ENCODE measurements at regions not wholly inside any gene's neighbourhood (a gene's known extent, or its start where the extent isn't known, plus 50 kb on each side); places are given as distances from the start of the nearest gene placed in this dataset.

DNA sequence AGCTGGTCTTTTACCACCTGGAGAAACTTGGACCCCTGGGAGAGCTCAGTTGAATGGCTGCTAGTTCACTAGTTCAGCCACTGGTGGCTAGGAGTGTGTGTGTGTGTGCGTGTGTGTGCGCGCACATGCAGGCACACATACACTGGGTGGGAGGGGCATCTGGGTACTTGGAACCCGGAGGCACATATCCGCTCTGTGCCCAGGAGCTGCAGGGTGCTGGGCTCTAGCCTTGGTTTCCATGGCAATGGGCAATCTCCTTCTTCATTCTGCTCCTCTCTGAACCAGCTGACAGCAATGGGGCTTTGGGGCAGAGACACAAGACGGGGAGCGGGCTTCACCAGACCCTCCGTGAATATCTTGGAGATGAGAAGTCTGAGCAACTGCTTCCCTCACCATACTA is 87.1 kb upstream of the DISP3 start:
- no peak for DNase-seq (ENCODE audit: extremely low spot score)
- POLR2A ChIA-PET, result no interaction called here
- CTCF ChIA-PET, result interaction anchor here (1.8 kb wide), 1 partner anchor 27 kb away, joined by 3 read pairs; no protein-coding TSS in a partner anchor
- TF ChIP-seq, protein P1, sequence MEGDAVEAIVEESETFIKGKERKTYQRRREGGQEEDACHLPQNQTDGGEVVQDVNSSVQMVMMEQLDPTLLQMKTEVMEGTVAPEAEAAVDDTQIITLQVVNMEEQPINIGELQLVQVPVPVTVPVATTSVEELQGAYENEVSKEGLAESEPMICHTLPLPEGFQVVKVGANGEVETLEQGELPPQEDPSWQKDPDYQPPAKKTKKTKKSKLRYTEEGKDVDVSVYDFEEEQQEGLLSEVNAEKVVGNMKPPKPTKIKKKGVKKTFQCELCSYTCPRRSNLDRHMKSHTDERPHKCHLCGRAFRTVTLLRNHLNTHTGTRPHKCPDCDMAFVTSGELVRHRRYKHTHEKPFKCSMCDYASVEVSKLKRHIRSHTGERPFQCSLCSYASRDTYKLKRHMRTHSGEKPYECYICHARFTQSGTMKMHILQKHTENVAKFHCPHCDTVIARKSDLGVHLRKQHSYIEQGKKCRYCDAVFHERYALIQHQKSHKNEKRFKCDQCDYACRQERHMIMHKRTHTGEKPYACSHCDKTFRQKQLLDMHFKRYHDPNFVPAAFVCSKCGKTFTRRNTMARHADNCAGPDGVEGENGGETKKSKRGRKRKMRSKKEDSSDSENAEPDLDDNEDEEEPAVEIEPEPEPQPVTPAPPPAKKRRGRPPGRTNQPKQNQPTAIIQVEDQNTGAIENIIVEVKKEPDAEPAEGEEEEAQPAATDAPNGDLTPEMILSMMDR (IDR thresholded peaks at IDR 0.05; ENCODE audit: control extremely low read depth, extremely low read depth, low read depth, missing control alignments), result no peak

DNA sequence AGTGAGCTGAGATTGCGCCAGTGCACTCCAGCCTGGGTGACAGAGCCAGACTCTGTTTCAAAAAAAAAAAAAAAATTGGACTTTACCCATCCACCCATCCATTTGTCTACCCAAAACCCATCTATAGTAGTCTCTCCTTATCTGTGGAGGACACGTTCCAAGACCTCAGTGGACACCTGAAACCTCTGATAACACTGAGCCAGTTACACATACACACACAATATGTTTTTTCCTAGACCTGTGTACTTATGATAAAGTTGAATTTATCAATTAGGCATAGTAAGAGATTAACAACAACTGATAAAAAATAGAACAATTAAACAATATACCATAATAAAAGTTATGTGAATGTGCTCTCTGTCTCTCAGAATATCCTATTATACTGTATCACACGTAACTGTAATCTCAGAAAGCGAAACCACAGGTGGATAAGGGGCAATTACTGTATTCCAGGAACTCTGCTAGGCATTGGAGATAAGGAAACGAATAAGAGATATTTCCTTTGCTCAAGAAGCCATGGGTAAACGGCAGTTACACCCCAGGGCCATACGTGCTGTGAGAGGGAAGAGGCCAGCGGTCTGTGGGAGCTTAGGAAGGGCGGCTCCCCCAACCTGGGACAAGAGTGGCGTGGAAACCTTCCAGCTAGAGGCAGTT is 84.2 kb upstream of the DISP3 start:
- TF ChIP-seq, protein P1 (IDR thresholded peaks at IDR 0.05; ENCODE audit: control extremely low read depth, extremely low read depth, low read depth, missing control alignments), result no peak
- ChIA-PET POLR2A (no interaction called here), CTCF (no interaction called here)
- DNase-seq (ENCODE audit: extremely low spot score), result no peak

DNA sequence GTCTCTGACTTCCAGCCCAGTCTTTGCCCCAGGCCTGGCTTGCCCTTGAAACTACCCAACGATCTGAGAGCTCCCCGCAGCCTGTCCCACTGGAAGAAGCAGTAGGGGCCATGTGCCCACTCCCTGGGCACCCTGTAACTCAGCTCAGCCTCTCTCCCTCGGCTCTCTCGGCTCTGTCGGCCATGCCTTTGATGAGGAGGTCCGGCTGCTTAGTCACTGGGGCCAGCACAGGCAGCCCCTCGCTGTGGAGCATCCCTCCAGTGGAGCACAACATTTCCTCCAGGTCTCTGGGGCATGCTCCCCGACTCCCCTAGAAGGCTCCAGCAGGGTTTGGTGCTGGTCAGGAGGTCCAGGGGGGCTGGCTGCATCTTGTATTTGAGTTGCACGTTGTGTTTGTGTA is 83.3 kb upstream of the DISP3 start:
- ChIA-PET CTCF (no interaction called here), POLR2A (no interaction called here)
- TF ChIP-seq, protein P1 (IDR thresholded peaks at IDR 0.05; ENCODE audit: control extremely low read depth, extremely low read depth, low read depth, missing control alignments), result no peak
- DNase-seq (ENCODE audit: extremely low spot score), result no peak

DNA sequence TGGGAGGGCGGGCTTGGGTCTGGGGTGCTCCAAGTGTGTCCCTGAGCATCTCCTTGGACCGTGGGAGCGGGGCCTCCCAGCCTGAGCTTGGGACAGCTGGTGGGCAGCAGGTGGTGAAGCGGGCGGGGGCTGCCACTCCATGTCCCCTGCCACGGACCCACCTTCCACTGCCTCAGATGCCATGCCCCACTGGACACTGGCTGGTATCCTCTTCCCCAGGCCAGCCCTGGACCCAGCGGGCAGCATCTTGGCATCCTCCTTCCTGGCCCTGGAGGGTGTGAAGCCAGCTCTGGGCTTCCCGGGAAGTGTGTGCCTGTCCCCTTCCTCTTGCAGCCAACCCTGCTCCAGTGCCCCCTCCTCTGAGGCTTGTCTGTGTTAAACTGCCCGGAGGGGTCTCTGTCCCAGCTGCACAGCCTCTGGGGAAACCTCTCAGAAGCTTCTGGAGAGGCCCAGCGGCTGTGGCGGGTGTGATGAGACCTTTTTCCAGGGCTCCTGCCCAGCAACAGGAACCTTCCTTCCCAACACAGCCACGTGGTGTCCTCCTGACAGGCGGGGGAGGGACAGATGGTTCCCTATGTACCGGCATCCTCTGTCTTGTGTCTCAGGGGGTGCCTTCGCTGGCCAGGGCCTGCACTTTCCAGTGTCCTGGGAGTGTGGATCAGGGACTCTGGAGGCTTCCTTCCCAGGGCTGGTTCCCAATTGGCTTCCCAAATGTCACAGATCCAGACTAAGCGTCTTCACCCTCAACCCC is 81.6 kb upstream of the DISP3 start:
- DNase-seq (ENCODE audit: extremely low spot score), result no peak
- CTCF ChIA-PET, result no interaction called here
- POLR2A ChIA-PET, result no interaction called here
- TF ChIP-seq, protein P1 (IDR thresholded peaks at IDR 0.05; ENCODE audit: control extremely low read depth, extremely low read depth, low read depth, missing control alignments), result no peak

DNA sequence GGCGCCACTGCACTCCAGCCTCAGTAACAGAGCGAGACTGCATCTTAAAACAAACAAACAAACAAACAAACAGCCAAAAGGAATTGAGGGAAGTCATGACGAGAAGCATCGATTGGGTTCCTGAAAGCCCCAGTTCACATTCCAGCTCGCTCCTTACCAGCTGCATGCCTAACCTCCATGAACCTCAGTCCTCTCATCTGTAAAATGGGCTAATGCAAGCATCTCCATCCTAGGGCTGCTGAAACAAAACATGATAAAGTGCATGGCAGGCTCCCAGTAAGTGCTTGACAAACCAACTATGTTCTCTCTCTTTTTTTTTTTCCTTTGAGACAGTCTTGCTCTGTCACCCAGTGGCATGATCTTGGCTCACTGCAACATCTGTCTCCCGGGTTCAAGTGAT is 79.7 kb upstream of the DISP3 start:
- no peak for DNase-seq (ENCODE audit: extremely low spot score)
- ChIA-PET POLR2A (no interaction called here), CTCF (no interaction called here)
- TF ChIP-seq, protein P1 (IDR thresholded peaks at IDR 0.05; ENCODE audit: control extremely low read depth, extremely low read depth, low read depth, missing control alignments), result no peak

DNA sequence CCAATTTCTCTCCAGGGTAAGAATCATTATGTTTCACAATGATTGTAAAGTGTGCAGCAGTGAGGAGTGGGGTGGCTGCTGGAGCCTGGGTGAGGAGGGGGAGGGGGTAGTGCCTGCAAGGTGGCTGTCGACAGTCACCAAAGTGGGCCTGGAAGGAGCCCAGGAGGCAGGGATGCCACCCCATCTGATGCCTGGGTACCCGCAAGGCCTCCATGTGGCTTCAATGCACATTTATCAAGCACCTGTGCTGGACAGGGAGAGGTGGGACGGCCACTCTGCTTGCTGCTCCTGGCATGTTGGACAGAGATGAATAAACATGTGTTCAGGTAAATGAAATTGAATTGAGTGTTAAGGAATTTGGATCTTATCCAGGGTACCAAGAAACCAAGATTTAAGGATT is 78.8 kb upstream of the DISP3 start:
- CTCF ChIA-PET, result no interaction called here
- POLR2A ChIA-PET, result no interaction called here
- TF ChIP-seq, protein P1 (IDR thresholded peaks at IDR 0.05; ENCODE audit: control extremely low read depth, extremely low read depth, low read depth, missing control alignments), result no peak
- no peak for DNase-seq (ENCODE audit: extremely low spot score)
